RWPE2 (cell line): ENCODE measurements at regions not wholly inside any gene's neighbourhood (a gene's known extent, or its start where the extent isn't known, plus 50 kb on each side); places are given as distances from the start of the nearest gene placed in this dataset.

Source experiments
- ATAC-seq: fragments of 200-7000 bp; cut with Tn5 transposase; 3 replicates; pipeline ENCODE4 v1.9.1; 2021; ENCODE audit warnings: low read depth
- DNase-seq: peaks from one replicate; pipeline ENCODE4 v3.0.0-alpha.2; 2020; ENCODE audit warnings: low spot score
- H3K27ac ChIP-seq: fragments of 450-650 bp; 2 replicates; pipeline ENCODE4 v1.5.1; 2017; ENCODE audit warnings: mild to moderate bottlenecking; ENCODE audit not compliant: poor library complexity, severe bottlenecking
- H3K27me3 ChIP-seq: fragments of 250-450 bp; sonication (Bioruptor Pico); 2 replicates; pipeline ENCODE4 v1.5.1; 2021; ENCODE audit warnings: mild to moderate bottlenecking, moderate library complexity; ENCODE audit not compliant: insufficient read depth, poor library complexity, severe bottlenecking
- H3K36me3 ChIP-seq: fragments of 250-450 bp; sonication (Bioruptor Pico); 2 replicates; pipeline ENCODE4 v1.5.1; 2020; ENCODE audit warnings: low read depth, mild to moderate bottlenecking, moderate library complexity
- H3K4me1 ChIP-seq: fragments of 250-450 bp; sonication (Bioruptor Pico); 2 replicates; pipeline ENCODE4 v1.5.1; 2021; ENCODE audit warnings: mild to moderate bottlenecking, moderate library complexity; ENCODE audit not compliant: insufficient read depth, poor library complexity, severe bottlenecking
- H3K4me3 ChIP-seq: fragments of 250-450 bp; sonication (Bioruptor Pico); 2 replicates; pipeline ENCODE4 v1.5.1; 2021; ENCODE audit warnings: mild to moderate bottlenecking, moderate library complexity; ENCODE audit not compliant: severe bottlenecking
- H3K9me3 ChIP-seq: fragments of 250-450 bp; sonication (Bioruptor Pico); 2 replicates; pipeline ENCODE4 v1.5.1; 2021; ENCODE audit warnings: mild to moderate bottlenecking, moderate library complexity; ENCODE audit not compliant: severe bottlenecking
- CTCF ChIP-seq: fragments of 450-650 bp; IDR thresholded peaks from one replicate; pipeline ENCODE4 v1.5.1; 2017; ENCODE audit warnings: mild to moderate bottlenecking, moderate library complexity; ENCODE audit not compliant: poor library complexity, severe bottlenecking

GRCh38 chr7:153081496-153081895, 321.9 kb downstream of the ACTR3B start:
- H3K27ac ChIP-seq = no peak overlapping the region
- ATAC-seq (no peak), DNase-seq (no peak)
- no peaks in the 10 kb centered on the region for H3K4me1 ChIP-seq
- H3K36me3 ChIP-seq = no peaks in the 10 kb centered on the region
- H3K4me3 ChIP-seq = no peak overlapping the region
- no peak for TF ChIP-seq CTCF
- no peaks in the 10 kb centered on the region for H3K27me3 ChIP-seq
- H3K9me3 ChIP-seq = peaks cover 8% of the 10 kb centered on the region

GRCh38 chr7:153084278-153084677, 324.7 kb downstream of the ACTR3B start:
- Histone ChIP-seq H3K36me3 (no peaks in the 10 kb centered on the region), H3K4me1 (no peaks in the 10 kb centered on the region), H3K9me3 (peaks cover 8% of the 10 kb centered on the region), H3K4me3 (no peak overlapping the region), H3K27ac (no peak overlapping the region), H3K27me3 (no peaks in the 10 kb centered on the region)
- no peak for TF ChIP-seq CTCF
- ATAC-seq = no peak
- no peak for DNase-seq

GRCh38 chr7:153087498-153087897, 327.9 kb downstream of the ACTR3B start:
- no peak for DNase-seq
- Histone ChIP-seq H3K9me3 (peaks cover 3% of the 10 kb centered on the region), H3K27me3 (no peaks in the 10 kb centered on the region), H3K4me1 (no peaks in the 10 kb centered on the region), H3K36me3 (no peaks in the 10 kb centered on the region), H3K27ac (no peak overlapping the region), H3K4me3 (no peak overlapping the region)
- ATAC-seq = peak; percentile 51; the same call in 1 of the 3 replicates
- no peak for TF ChIP-seq CTCF

GRCh38 chr7:153088601-153089000, 329.0 kb downstream of the ACTR3B start:
- no peak for TF ChIP-seq CTCF
- H3K4me1 ChIP-seq = no peaks in the 10 kb centered on the region
- H3K36me3 ChIP-seq = no peaks in the 10 kb centered on the region
- ATAC-seq = no peak
- peaks cover 3% of the 10 kb centered on the region for H3K9me3 ChIP-seq
- DNase-seq = no peak
- H3K27ac ChIP-seq = no peak overlapping the region
- no peaks in the 10 kb centered on the region for H3K27me3 ChIP-seq
- no peak overlapping the region for H3K4me3 ChIP-seq

- no peaks in the 10 kb centered on the region for H3K36me3 ChIP-seq
- H3K9me3 ChIP-seq = peaks cover 3% of the 10 kb centered on the region
- H3K27me3 ChIP-seq = no peaks in the 10 kb centered on the region
- TF ChIP-seq CTCF = no peak
- H3K27ac ChIP-seq = no peak overlapping the region
- H3K4me3 ChIP-seq = no peak overlapping the region
- DNase-seq = no peak
- H3K4me1 ChIP-seq = no peaks in the 10 kb centered on the region
- no peak for ATAC-seq
These were observed 330.7 kb downstream of the ACTR3B start for GRCh38 chr7:153090209-153090608.
